ENCODE measurements at regions not wholly inside any gene's neighbourhood (a gene's known extent, or its start where the extent isn't known, plus 50 kb on each side); places are given as distances from the start of the nearest gene placed in this dataset.

DNA sequence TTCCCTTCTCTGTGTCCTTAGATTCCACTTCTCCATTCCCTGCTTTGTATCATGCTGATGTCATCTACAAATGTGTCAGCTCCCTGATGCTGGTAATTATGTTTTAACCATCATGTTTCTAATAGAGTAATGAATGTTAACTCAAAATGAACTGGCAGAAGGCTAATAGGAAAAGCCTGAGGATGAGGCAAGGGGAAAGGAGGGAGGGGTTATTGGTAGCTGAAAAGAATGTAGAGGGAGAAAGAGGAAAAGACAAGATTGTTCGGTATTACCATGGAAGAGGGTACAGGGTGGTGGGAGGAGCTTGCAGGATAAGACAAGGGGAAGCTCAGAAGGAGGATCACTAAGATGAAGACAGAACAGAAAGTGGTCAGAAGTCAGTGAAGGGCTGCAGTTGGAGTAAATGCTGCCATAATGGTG, 150.9 kb downstream of the ZC3H11B start:
- TF ChIP-seq, protein P1, sequence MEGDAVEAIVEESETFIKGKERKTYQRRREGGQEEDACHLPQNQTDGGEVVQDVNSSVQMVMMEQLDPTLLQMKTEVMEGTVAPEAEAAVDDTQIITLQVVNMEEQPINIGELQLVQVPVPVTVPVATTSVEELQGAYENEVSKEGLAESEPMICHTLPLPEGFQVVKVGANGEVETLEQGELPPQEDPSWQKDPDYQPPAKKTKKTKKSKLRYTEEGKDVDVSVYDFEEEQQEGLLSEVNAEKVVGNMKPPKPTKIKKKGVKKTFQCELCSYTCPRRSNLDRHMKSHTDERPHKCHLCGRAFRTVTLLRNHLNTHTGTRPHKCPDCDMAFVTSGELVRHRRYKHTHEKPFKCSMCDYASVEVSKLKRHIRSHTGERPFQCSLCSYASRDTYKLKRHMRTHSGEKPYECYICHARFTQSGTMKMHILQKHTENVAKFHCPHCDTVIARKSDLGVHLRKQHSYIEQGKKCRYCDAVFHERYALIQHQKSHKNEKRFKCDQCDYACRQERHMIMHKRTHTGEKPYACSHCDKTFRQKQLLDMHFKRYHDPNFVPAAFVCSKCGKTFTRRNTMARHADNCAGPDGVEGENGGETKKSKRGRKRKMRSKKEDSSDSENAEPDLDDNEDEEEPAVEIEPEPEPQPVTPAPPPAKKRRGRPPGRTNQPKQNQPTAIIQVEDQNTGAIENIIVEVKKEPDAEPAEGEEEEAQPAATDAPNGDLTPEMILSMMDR (IDR thresholded peaks at IDR 0.05; ENCODE audit: control extremely low read depth in 1 of 3, insufficient read depth in 1 of 3, low read depth in 1 of 3, low read length in 3 of 3), result no peak
- no peak for TF ChIP-seq POLR2A (IDR thresholded peaks at IDR 0.05; ENCODE audit: control extremely low read depth in 1 of 2, low read depth in 2 of 2, low read length in 2 of 2)
